ENCODE measurements at regions not wholly inside any gene's neighbourhood (a gene's known extent, or its start where the extent isn't known, plus 50 kb on each side); places are given as distances from the start of the nearest gene placed in this dataset.

DNA sequence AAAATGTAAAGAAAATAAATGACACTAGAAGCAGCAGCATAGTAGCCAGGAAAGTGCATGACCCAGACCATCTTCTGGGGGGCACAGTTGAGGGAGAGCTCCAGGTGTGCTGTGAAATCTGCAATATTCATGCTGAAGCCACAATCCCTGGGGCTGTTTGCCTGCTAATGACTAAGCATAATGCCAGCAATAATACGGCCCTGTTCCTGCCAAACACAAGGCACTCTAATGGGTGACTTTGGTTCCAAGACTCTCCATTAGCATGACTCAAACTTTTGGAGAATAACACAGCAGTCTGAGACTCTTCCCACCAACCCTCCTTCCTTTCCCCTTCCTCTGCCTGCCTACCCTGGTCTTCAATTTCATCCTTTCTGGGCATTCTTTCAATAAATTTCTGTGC lies 77.9 kb upstream of the DOCK10 start:
- TF ChIP-seq, protein P1, sequence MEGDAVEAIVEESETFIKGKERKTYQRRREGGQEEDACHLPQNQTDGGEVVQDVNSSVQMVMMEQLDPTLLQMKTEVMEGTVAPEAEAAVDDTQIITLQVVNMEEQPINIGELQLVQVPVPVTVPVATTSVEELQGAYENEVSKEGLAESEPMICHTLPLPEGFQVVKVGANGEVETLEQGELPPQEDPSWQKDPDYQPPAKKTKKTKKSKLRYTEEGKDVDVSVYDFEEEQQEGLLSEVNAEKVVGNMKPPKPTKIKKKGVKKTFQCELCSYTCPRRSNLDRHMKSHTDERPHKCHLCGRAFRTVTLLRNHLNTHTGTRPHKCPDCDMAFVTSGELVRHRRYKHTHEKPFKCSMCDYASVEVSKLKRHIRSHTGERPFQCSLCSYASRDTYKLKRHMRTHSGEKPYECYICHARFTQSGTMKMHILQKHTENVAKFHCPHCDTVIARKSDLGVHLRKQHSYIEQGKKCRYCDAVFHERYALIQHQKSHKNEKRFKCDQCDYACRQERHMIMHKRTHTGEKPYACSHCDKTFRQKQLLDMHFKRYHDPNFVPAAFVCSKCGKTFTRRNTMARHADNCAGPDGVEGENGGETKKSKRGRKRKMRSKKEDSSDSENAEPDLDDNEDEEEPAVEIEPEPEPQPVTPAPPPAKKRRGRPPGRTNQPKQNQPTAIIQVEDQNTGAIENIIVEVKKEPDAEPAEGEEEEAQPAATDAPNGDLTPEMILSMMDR (CRISPR knock-in tag; IDR thresholded peaks at IDR 0.05), result no peak
- no peak for TF ChIP-seq ZKSCAN8 (CRISPR knock-in tag; IDR thresholded peaks at IDR 0.05; ENCODE audit: borderline replicate concordance)
- TF ChIP-seq ZSCAN31 (CRISPR knock-in tag; IDR thresholded peaks at IDR 0.05; ENCODE audit: low read depth), result no peak
- no peak for TF ChIP-seq ZNF24 (IDR thresholded peaks at IDR 0.05)
- TF ChIP-seq, protein P2, sequence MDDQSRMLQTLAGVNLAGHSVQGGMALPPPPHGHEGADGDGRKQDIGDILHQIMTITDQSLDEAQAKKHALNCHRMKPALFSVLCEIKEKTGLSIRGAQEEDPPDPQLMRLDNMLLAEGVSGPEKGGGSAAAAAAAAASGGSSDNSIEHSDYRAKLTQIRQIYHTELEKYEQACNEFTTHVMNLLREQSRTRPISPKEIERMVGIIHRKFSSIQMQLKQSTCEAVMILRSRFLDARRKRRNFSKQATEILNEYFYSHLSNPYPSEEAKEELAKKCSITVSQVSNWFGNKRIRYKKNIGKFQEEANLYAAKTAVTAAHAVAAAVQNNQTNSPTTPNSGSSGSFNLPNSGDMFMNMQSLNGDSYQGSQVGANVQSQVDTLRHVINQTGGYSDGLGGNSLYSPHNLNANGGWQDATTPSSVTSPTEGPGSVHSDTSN (CRISPR knock-in tag; IDR thresholded peaks at IDR 0.05; ENCODE audit: borderline replicate concordance), result no peak
- TF ChIP-seq SMAD3 (CRISPR knock-in tag; IDR thresholded peaks at IDR 0.05), result no peak
- no peak for TF ChIP-seq HOXA9 (CRISPR knock-in tag; IDR thresholded peaks at IDR 0.05; ENCODE audit: borderline replicate concordance)
- no peak for TF ChIP-seq SMC3 (IDR thresholded peaks at IDR 0.05; ENCODE audit: low read length)
